Tongue (tissue), 1 donor: ENCODE measurements at regions not wholly inside any gene's neighbourhood (a gene's known extent, or its start where the extent isn't known, plus 50 kb on each side); places are given as distances from the start of the nearest gene placed in this dataset.
A peak's percentile ranks its signal among the peaks of the same experiment; 100 is the strongest.

ENCODE experiments used
- DNase-seq: peaks from one replicate; pipeline ENCODE4 v3.0.0-alpha.2; 2015

GRCh38 chrX:13903405-13903804, 86.5 kb upstream of the GPM6B start:
- no peak for DNase-seq

- DNase-seq, result no peak
Observed at GRCh38 chrX:13902406-13902805, 85.5 kb upstream of the GPM6B start.

- no peak for DNase-seq
Observed at GRCh38 chrX:13901354-13901753, 84.5 kb upstream of the GPM6B start.

- no peak for DNase-seq
Observed at GRCh38 chrX:13900351-13900750, 83.5 kb upstream of the GPM6B start.

DNA sequence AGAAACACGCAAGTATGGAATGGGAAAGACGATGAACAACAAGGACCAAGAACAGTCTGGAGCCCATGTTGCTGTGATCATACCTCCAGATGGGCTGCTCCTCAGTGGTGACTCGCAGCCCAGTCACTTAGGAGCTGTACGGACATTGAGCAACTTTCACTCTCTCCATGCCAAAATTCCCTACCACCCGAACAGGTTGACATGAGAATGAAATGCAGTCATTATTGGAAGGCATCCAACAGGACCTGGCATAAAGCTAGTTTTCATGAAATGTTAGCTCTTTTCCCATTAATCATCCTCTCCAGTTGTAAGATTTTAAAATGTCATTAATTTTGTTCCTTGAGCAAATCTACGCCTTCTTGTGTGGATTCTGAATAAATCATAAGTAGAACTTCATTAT, 82.7 kb upstream of the GPM6B start:
- DNase-seq, result peak; percentile 54

DNA sequence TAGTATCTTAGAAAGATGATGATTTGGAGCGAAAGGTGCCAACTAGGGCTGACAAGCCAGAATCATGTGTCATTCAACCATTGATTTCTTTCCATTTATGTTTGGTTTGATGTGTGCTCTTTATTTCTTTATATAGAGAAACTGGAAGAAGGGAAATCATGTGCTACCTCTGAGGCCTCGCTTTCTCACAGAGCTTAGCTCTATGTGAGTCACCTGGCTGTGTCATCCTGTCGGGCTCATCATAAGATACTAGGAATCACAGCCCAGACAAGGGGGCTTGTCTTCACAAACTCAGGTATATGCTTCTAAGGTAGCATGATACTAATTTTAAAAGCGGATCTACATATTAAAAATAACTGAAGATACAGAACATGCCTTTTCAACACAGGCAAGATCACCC, 81.7 kb upstream of the GPM6B start:
- DNase-seq, result no peak

DNA sequence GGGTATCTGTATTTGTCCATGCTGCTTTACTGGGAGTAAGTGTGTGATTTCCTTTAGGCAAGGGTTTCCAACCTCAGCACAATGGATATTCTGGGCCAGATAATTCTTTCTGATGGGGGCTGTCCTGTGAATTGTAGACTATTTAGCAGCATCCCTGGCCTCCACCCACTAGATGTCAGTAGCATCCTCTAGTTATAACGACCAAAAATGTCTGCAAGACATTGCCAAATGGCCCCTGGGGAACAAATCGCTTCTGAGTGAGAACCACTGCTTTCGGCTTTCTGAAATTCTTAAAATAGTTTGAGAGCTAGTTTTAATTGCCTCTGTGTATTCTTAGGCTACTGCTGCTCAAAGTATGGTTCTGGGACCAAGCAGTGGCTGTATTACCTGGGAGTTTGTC, 81.2 kb upstream of the GPM6B start:
- peak; percentile 44 for DNase-seq

DNA sequence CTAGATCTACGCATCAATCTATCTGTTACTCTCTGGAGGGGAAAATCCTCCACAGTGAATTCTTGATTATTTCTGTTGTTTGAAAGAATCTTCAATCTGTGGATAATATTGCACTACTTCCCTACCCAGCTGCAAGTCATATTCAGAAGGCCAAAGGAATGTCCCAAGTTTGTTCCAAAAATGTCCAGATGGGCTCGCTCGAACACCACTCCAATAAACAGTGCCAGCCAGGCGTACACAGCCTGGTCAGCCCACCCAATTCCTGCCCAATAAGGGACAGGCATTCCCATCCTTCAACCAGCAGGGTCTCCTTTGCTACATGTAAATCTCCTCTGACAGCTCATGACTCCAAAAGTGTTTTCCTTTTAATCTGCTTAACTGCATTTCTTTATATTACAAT, 80.7 kb upstream of the GPM6B start:
- peak; percentile 66 for DNase-seq

- no peak for DNase-seq
Observed at GRCh38 chrX:13894888-13895565, 78.1 kb upstream of the GPM6B start.

GRCh38 chrX:13893826-13894225, 76.9 kb upstream of the GPM6B start:
- no peak for DNase-seq

DNA sequence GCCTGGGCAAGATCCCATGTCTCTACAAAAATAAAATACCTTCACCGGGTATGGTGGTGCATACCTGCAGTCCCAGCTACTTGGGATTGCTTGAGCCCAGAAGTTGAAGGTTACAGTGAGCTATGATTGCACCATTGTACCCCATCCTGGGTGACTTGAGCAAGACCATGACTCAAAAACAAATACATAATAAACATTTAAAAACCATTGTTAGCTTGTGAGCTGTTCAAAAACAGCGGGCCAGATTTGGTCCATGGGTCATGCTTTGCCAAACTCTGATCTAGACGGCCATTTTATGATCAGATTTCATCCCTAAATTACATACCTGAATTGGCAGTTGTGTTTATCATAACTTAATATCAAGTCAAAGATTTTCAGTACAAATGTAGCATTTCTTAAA, 76.0 kb upstream of the GPM6B start:
- DNase-seq, result no peak

DNA sequence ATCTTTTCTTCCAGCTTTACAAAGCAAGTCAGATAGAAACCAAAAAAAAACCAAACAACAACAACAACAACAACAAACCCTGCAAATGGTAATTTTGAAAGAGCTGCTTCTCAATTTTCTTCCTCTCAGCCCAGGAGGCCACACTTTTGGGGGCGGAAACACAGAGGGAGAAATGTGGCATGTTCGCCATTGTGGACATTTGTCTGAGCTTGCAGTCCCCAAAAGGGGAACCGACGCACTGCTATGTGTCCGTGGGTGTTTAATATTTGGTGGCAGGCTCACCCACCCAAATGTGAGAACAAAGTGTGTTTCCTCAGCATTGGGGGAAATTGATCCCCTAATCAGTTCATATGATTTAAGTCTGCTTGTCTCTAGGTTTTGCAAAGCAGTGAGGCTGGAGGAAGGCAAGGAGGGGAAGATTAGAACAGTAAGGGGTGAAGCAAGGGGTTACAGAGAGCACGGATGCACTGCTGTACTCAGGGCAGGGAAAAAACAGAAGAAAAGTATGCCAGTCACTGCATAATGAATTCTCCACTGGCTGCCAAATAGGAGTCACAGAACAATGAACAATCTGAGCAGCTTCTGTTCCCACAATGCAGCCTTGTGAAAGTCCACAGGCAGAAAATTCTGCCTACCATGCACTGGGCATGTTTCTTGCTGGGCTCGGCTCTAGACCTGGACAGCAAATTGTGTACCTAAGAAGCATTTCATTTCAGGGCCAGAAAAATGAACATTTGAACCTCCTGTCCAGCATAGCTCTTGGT, 74.7 kb upstream of the GPM6B start:
- DNase-seq, result peak; percentile 22

DNA sequence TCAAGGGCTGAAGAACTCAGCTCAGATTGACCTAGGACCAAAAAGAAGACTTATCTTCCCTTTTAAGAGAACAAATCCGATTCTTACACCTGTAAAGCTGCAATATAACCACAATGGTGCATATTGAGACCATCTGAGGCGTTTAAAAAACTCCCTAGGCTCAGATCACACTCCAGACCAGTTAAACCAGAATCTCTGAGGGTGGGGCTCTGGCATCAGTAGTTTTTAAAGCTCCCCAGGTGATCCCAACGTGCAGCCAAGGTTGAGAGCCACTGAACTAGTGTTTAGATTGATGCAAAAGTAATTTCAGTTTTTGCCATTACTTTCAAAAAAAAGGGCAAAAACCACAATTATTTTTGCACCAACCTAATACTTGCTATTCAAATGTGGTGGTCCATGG, 73.9 kb upstream of the GPM6B start:
- no peak for DNase-seq

GRCh38 chrX:13888284-13888683, 71.4 kb upstream of the GPM6B start:
- DNase-seq, result no peak

DNA sequence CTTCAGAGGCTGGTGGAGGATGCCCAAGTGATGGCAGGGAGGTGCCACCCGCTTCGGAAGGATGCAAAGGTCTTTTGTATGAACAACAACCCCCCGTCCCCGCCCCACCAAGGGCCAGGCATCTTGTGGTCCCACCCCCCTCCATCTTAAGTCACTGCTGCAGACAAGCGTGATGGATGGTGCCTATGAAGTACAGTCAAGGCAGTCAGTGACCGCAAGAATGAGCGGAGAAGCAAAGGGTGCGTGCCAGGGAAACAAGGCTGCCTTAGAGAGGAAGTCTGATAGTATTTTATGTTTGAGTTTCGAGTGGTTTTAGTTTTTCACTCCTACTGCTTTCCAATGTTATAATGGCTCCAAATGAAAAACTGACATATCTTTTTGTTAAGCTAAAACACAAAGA, 68.7 kb upstream of the GPM6B start:
- no peak for DNase-seq

DNA sequence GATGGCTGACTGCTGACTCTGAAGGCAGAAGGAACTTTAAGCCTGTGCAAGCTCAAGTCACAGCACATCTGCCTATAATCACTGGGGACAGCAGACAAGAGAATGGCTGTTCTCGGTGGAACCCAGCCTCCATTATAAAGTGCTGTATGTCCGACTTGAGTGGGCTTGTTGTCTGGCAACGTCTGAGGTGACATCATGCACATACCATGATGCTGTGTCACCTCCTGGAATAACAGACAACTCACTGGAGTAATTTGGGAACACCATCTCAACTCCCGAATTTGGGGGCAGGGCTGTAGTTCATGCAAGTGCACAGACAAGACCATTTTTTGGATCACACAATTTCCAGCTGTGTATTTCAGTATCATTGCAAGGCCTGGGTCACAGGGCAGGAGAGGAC, 59.8 kb upstream of the GPM6B start:
- DNase-seq, result peak; percentile 60

DNA sequence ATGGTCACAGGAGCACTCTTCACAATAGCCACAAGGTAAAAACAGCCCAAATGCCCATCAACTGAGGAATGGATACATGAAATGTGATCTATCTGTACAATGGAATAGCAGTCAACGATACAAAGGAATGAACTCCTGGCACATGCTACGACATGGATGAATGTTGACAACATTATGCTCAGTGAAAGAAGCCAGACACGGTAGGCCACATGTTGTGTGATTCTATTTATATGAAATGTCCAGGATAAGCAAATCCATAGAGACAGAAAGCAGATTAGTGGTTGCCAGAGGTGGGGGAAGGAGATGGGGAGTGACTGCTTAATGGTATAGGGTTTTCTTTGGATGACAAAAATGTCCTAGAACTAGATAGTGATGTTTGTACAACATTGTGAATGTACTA, 58.7 kb upstream of the GPM6B start:
- DNase-seq, result peak; percentile 65

- no peak for DNase-seq
Observed at GRCh38 chrX:13868591-13868990, 51.7 kb upstream of the GPM6B start.
